ENCODE measurements at regions not wholly inside any gene's neighbourhood (a gene's known extent, or its start where the extent isn't known, plus 50 kb on each side); places are given as distances from the start of the nearest gene placed in this dataset.

DNA sequence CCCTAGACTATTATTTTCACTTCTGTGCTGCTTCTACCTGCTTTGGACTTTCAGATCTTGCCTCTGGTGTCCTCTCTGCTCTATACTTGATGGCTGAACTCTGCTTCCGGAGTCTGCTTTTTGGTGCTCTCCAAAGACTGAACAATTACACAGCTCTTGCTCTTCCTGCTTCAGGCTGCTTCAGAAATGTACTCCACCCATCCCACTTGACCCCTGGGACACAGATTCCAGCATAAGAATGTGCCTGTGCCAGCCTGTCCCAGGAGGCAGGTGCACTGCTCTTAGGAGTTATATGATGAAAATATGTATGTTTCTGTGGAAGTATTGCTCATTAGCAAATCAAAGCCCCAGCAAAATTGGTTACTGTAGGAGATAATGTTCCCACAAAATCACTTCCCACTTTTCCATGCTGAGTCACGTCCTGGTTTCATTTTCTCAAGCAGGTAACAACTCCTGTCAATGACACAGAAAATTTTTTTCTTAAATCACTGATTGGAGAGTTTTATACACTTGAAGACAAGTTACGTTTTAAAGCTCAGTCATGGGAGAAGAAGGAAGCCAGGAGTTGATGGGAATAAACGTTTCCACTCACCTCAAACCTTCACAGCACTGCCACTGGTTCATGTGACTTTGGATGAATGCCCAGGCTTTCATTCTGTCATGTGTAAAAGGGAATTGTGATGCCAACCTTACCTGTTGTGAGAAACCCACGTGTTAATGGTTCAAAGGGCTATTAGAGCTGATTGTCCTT is 239.4 kb upstream of the ZPLD1 start:
- Histone ChIP-seq H3K27ac (ENCODE audit: low read length) (no peak overlapping the region), H3K9me2 (ENCODE audit: insufficient read depth, low read length) (no peaks in the 10 kb centered on the region), H3K79me2 (replicated peaks; ENCODE audit: insufficient read depth, low read length) (no peaks in the 10 kb centered on the region), H3K9me3 (ENCODE audit: low read length) (no peaks in the 10 kb centered on the region), H3K4me3 (ENCODE audit: low read length) (no peak overlapping the region), H4K20me1 (ENCODE audit: insufficient read depth) (no peaks in the 10 kb centered on the region), H3K4me2 (ENCODE audit: low read length) (no peak overlapping the region), H3K9ac (ENCODE audit: low read length) (no peak overlapping the region), H3K36me3 (ENCODE audit: insufficient read depth, low read length) (no peaks in the 10 kb centered on the region), H3F3A (ENCODE audit: insufficient read depth, low read length, poor library complexity, severe bottlenecking) (no peaks in the 10 kb centered on the region), H2AFZ (ENCODE audit: low read depth, low read length) (no peak overlapping the region), H3K27me3 (ENCODE audit: insufficient read depth, low read depth, low read length) (no peaks in the 10 kb centered on the region)
- TF ChIP-seq SMC3 (conservative IDR thresholded peaks at IDR 0.05; ENCODE audit: poor library complexity): no peak
- TF ChIP-seq, protein P1, sequence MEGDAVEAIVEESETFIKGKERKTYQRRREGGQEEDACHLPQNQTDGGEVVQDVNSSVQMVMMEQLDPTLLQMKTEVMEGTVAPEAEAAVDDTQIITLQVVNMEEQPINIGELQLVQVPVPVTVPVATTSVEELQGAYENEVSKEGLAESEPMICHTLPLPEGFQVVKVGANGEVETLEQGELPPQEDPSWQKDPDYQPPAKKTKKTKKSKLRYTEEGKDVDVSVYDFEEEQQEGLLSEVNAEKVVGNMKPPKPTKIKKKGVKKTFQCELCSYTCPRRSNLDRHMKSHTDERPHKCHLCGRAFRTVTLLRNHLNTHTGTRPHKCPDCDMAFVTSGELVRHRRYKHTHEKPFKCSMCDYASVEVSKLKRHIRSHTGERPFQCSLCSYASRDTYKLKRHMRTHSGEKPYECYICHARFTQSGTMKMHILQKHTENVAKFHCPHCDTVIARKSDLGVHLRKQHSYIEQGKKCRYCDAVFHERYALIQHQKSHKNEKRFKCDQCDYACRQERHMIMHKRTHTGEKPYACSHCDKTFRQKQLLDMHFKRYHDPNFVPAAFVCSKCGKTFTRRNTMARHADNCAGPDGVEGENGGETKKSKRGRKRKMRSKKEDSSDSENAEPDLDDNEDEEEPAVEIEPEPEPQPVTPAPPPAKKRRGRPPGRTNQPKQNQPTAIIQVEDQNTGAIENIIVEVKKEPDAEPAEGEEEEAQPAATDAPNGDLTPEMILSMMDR (IDR thresholded peaks at IDR 0.05; ENCODE audit: poor library complexity, severe bottlenecking): no peak
- no peak for TF ChIP-seq RAD21 (conservative IDR thresholded peaks at IDR 0.05)
- TF ChIP-seq EZH2 (IDR thresholded peaks at IDR 0.05; ENCODE audit: borderline replicate concordance, insufficient read depth, low read length, poor library complexity, severe bottlenecking): no peak
- TF ChIP-seq EP300 (conservative IDR thresholded peaks at IDR 0.05; ENCODE audit: poor library complexity, severe bottlenecking): no peak
- TF ChIP-seq POLR2AphosphoS5 (IDR thresholded peaks at IDR 0.05): no peak
- TF ChIP-seq TAF1 (IDR thresholded peaks at IDR 0.05; ENCODE audit: low read depth): no peak
- no peak for TF ChIP-seq MXI1 (conservative IDR thresholded peaks at IDR 0.05; ENCODE audit: poor library complexity, severe bottlenecking)
- TF ChIP-seq, protein P2, sequence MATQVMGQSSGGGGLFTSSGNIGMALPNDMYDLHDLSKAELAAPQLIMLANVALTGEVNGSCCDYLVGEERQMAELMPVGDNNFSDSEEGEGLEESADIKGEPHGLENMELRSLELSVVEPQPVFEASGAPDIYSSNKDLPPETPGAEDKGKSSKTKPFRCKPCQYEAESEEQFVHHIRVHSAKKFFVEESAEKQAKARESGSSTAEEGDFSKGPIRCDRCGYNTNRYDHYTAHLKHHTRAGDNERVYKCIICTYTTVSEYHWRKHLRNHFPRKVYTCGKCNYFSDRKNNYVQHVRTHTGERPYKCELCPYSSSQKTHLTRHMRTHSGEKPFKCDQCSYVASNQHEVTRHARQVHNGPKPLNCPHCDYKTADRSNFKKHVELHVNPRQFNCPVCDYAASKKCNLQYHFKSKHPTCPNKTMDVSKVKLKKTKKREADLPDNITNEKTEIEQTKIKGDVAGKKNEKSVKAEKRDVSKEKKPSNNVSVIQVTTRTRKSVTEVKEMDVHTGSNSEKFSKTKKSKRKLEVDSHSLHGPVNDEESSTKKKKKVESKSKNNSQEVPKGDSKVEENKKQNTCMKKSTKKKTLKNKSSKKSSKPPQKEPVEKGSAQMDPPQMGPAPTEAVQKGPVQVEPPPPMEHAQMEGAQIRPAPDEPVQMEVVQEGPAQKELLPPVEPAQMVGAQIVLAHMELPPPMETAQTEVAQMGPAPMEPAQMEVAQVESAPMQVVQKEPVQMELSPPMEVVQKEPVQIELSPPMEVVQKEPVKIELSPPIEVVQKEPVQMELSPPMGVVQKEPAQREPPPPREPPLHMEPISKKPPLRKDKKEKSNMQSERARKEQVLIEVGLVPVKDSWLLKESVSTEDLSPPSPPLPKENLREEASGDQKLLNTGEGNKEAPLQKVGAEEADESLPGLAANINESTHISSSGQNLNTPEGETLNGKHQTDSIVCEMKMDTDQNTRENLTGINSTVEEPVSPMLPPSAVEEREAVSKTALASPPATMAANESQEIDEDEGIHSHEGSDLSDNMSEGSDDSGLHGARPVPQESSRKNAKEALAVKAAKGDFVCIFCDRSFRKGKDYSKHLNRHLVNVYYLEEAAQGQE (IDR thresholded peaks at IDR 0.05; ENCODE audit: borderline replicate concordance): no peak

DNA sequence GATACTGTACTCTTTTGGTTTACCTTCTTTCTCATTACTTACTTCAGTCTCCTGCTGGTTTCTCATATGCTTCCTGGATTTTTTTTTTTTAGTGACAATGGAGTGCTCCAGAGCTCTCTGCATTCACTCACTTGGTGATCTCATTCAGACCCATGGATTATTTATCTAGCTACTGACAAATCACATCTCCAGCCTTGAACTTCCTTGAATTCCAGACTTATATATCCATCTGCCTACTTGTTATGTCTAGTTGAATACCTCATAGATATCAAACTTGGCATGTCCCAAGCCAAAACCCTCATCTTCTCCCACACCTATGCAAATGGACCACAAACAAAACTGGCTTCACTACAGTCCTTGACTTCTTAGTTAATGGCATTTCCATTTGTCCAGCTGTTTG is 234.7 kb upstream of the ZPLD1 start:
- H3F3A ChIP-seq (ENCODE audit: insufficient read depth, low read length, poor library complexity, severe bottlenecking): no peaks in the 10 kb centered on the region
- no peak for TF ChIP-seq POLR2AphosphoS5 (IDR thresholded peaks at IDR 0.05)
- no peak for TF ChIP-seq RAD21 (conservative IDR thresholded peaks at IDR 0.05)
- no peak for TF ChIP-seq TAF1 (IDR thresholded peaks at IDR 0.05; ENCODE audit: low read depth)
- no peak for TF ChIP-seq EP300 (conservative IDR thresholded peaks at IDR 0.05; ENCODE audit: poor library complexity, severe bottlenecking)
- TF ChIP-seq, protein P1 (IDR thresholded peaks at IDR 0.05; ENCODE audit: poor library complexity, severe bottlenecking): no peak
- TF ChIP-seq, protein P2 (IDR thresholded peaks at IDR 0.05; ENCODE audit: borderline replicate concordance): no peak
- no peak overlapping the region for H3K4me3 ChIP-seq (ENCODE audit: low read length)
- H2AFZ ChIP-seq (ENCODE audit: low read depth, low read length): no peak overlapping the region
- no peak overlapping the region for H3K27ac ChIP-seq (ENCODE audit: low read length)
- H3K36me3 ChIP-seq (ENCODE audit: insufficient read depth, low read length): no peaks in the 10 kb centered on the region
- no peak overlapping the region for H3K4me2 ChIP-seq (ENCODE audit: low read length)
- H3K27me3 ChIP-seq (ENCODE audit: insufficient read depth, low read depth, low read length): no peaks in the 10 kb centered on the region
- no peak overlapping the region for H3K9ac ChIP-seq (ENCODE audit: low read length)
- H3K9me2 ChIP-seq (ENCODE audit: insufficient read depth, low read length): no peaks in the 10 kb centered on the region
- H3K9me3 ChIP-seq (ENCODE audit: low read length): no peaks in the 10 kb centered on the region
- H4K20me1 ChIP-seq (ENCODE audit: insufficient read depth): no peaks in the 10 kb centered on the region
- H3K79me2 ChIP-seq (replicated peaks; ENCODE audit: insufficient read depth, low read length): no peaks in the 10 kb centered on the region
